ENCODE measurements at regions not wholly inside any gene's neighbourhood (a gene's known extent, or its start where the extent isn't known, plus 50 kb on each side); places are given as distances from the start of the nearest gene placed in this dataset.

GRCh38 chr6:44049989-44050871 is 77.0 kb downstream of the MRPL14 start:
- TF ChIP-seq, protein P1, sequence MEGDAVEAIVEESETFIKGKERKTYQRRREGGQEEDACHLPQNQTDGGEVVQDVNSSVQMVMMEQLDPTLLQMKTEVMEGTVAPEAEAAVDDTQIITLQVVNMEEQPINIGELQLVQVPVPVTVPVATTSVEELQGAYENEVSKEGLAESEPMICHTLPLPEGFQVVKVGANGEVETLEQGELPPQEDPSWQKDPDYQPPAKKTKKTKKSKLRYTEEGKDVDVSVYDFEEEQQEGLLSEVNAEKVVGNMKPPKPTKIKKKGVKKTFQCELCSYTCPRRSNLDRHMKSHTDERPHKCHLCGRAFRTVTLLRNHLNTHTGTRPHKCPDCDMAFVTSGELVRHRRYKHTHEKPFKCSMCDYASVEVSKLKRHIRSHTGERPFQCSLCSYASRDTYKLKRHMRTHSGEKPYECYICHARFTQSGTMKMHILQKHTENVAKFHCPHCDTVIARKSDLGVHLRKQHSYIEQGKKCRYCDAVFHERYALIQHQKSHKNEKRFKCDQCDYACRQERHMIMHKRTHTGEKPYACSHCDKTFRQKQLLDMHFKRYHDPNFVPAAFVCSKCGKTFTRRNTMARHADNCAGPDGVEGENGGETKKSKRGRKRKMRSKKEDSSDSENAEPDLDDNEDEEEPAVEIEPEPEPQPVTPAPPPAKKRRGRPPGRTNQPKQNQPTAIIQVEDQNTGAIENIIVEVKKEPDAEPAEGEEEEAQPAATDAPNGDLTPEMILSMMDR (IDR thresholded peaks at IDR 0.05) = no peak
- TF ChIP-seq POLR2AphosphoS5 (IDR thresholded peaks at IDR 0.05) (peak in 3 of 4 donors; percentile 14 to 54 (median 53)), POLR2A (IDR thresholded peaks at IDR 0.05) (no peak)

Measured in sigmoid colon (tissue), 4 donors.